Esophagus squamous epithelium (tissue), 4 donors: ENCODE measurements at regions not wholly inside any gene's neighbourhood (a gene's known extent, or its start where the extent isn't known, plus 50 kb on each side); places are given as distances from the start of the nearest gene placed in this dataset.

ENCODE experiments used
- POLR2A ChIP-seq, 4 donors: fragments of 450-650 bp; IDR thresholded peaks; one replicate each; pipeline ENCODE4 v1.6.1; 2017; ENCODE audit warnings: antibody characterized with exemption in 4 of 4, mild to moderate bottlenecking in 4 of 4, moderate library complexity in 3 of 4
- TF ChIP-seq, protein P1 (sequence below), 6 experiments: fragments of 450-650 bp in 4 of 6; fragments of 200-600 bp in 2 of 6; sonication (generic) in 2 of 6; IDR thresholded peaks; one replicate each; pipeline ENCODE4 v1.5.1; 2016 to 2019; ENCODE audit warnings: antibody characterized with exemption in 6 of 6, mild to moderate bottlenecking in 4 of 6, moderate library complexity in 4 of 6

GRCh38 chr6:163820171-163820570 lies 405.7 kb downstream of the QKI start:
- TF ChIP-seq, protein P1, sequence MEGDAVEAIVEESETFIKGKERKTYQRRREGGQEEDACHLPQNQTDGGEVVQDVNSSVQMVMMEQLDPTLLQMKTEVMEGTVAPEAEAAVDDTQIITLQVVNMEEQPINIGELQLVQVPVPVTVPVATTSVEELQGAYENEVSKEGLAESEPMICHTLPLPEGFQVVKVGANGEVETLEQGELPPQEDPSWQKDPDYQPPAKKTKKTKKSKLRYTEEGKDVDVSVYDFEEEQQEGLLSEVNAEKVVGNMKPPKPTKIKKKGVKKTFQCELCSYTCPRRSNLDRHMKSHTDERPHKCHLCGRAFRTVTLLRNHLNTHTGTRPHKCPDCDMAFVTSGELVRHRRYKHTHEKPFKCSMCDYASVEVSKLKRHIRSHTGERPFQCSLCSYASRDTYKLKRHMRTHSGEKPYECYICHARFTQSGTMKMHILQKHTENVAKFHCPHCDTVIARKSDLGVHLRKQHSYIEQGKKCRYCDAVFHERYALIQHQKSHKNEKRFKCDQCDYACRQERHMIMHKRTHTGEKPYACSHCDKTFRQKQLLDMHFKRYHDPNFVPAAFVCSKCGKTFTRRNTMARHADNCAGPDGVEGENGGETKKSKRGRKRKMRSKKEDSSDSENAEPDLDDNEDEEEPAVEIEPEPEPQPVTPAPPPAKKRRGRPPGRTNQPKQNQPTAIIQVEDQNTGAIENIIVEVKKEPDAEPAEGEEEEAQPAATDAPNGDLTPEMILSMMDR (IDR thresholded peaks at IDR 0.05): no peak
- TF ChIP-seq POLR2A (IDR thresholded peaks at IDR 0.05): no peak
